IPS DF 6.9 (cell line): ENCODE measurements at regions not wholly inside any gene's neighbourhood (a gene's known extent, or its start where the extent isn't known, plus 50 kb on each side); places are given as distances from the start of the nearest gene placed in this dataset.

Experiments
- DNase-seq: peaks from one replicate; pipeline ENCODE4 v3.0.0-alpha.2; 2013; ENCODE audit warnings: low read depth, low spot score
- H3K27ac ChIP-seq: one replicate; pipeline ENCODE4 v1.5.1; 2013; ENCODE audit warnings: low read length, control low read depth
- H3K27me3 ChIP-seq: 2 replicates; pipeline ENCODE4 v1.6.1; 2013; ENCODE audit warnings: mild to moderate bottlenecking, low read length; ENCODE audit not compliant: control insufficient read depth, insufficient read depth
- H3K36me3 ChIP-seq: 2 replicates; pipeline ENCODE4 v1.6.1; 2013; ENCODE audit warnings: low read length; ENCODE audit not compliant: control insufficient read depth, insufficient read depth
- H3K4me1 ChIP-seq: 2 replicates; pipeline ENCODE4 v1.6.1; 2013; ENCODE audit warnings: low read length; ENCODE audit not compliant: control insufficient read depth, insufficient read depth
- H3K4me3 ChIP-seq: 2 replicates; pipeline ENCODE4 v1.5.1; 2013; ENCODE audit warnings: mild to moderate bottlenecking, low read length
- H3K9me3 ChIP-seq: 2 replicates; pipeline ENCODE4 v1.6.1; 2013; ENCODE audit warnings: low read length, inconsistent platforms; ENCODE audit not compliant: control insufficient read depth, insufficient read depth
- WGBS: extraction: QIAGEN DNeasy Blood & Tissue Kit; methylation state at CpG from one replicate; pipeline ENCODE4 v1.1.7; 2013; ENCODE audit warnings: mixed read lengths, missing lambda C conversion rate; ENCODE audit not compliant: insufficient read length, insufficient coverage; 5-methylcytosine and 5-hydroxymethylcytosine counted together

- Histone ChIP-seq H3K9me3 (no peaks in the 10 kb centered on the region), H3K36me3 (no peaks in the 10 kb centered on the region), H3K4me3 (no peak overlapping the region), H3K4me1 (no peaks in the 10 kb centered on the region), H3K27ac (no peak overlapping the region), H3K27me3 (no peaks in the 10 kb centered on the region)
- no peak for DNase-seq
- WGBS: no CpG with 5 or more reads among the region's 3 CpGs
Measured at GRCh38 chr15:92268900-92269299, 124.8 kb upstream of the ST8SIA2 start.

DNA sequence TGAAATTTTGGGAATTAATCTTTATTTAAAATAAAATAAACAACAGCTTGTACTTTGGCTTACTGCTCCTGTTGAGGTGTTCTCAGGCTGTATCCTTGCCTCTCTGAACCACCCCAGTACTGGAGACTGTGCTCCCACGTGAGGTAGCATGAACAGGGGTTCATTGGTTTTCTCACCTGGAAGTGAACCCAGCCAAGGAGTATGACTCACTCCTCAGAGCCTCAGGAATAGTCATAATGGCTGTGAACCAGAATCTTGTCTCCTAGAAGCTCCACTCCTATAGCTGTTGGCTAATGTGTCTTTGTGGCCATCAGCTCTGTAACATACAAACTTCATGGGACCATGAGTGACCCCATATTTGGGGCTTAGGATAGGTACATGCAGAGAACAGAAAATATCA is 122.5 kb upstream of the ST8SIA2 start:
- Histone ChIP-seq H3K27ac (no peak overlapping the region), H3K4me1 (no peaks in the 10 kb centered on the region), H3K27me3 (no peaks in the 10 kb centered on the region), H3K36me3 (no peaks in the 10 kb centered on the region), H3K4me3 (no peak overlapping the region), H3K9me3 (no peaks in the 10 kb centered on the region)
- DNase-seq: no peak
- no CpG with 5 or more reads among the region's 1 CpG for WGBS

- Histone ChIP-seq H3K4me3 (no peak overlapping the region), H3K27ac (no peak overlapping the region), H3K4me1 (no peaks in the 10 kb centered on the region), H3K9me3 (no peaks in the 10 kb centered on the region), H3K27me3 (no peaks in the 10 kb centered on the region), H3K36me3 (no peaks in the 10 kb centered on the region)
- DNase-seq: no peak
- no CpG with 5 or more reads among the region's 1 CpG for WGBS
Measured at GRCh38 chr15:92272106-92272505, 121.6 kb upstream of the ST8SIA2 start.

GRCh38 chr15:92273286-92273685 is 120.4 kb upstream of the ST8SIA2 start:
- WGBS: no CpG with 5 or more reads among the region's 3 CpGs
- no peaks in the 10 kb centered on the region for H3K36me3 ChIP-seq
- H3K4me1 ChIP-seq: no peaks in the 10 kb centered on the region
- H3K9me3 ChIP-seq: no peaks in the 10 kb centered on the region
- H3K4me3 ChIP-seq: no peak overlapping the region
- DNase-seq: no peak
- no peak overlapping the region for H3K27ac ChIP-seq
- no peaks in the 10 kb centered on the region for H3K27me3 ChIP-seq

DNA sequence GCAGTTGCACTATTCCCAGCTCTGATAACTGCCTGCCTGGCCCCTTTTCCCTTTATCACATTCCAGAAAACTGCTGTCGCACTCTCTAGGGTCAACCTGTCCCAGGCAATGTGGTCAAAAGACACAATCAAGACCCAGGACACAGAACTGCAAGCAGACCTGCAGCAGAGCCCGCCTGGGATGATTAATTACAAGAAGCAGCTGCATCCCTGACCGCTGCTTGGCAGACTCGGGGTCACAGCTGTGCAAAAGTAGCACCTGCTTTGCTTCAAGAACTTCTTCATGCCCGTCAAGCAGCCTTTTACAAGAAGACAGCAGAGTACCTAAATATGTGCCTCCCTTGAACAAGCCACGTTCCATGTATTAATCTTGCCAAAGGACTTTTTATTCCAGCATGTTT is 120.0 kb upstream of the ST8SIA2 start:
- no CpG with 5 or more reads among the region's 6 CpGs for WGBS
- Histone ChIP-seq H3K27me3 (no peaks in the 10 kb centered on the region), H3K4me1 (no peaks in the 10 kb centered on the region), H3K36me3 (no peaks in the 10 kb centered on the region), H3K27ac (no peak overlapping the region), H3K4me3 (no peak overlapping the region), H3K9me3 (no peaks in the 10 kb centered on the region)
- DNase-seq: no peak

DNA sequence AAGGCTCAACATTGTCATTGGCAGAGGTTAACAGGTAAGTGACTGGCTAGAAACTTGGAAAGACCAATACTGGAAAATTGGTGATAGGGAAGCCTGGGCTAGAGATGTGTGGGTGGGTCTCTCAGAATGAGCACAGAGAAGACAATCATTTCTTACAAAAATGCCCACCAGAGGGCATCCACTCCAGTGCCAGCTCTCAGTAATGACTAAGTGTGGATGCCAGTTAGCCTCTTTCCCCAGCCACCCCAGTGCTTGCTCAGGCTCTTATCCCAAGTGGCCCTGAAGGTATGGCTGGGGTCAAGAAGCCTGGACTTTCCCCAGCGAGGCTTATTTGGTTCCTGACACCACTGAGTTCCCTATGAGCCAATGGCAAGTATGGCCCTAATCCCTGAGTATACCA is 115.9 kb upstream of the ST8SIA2 start:
- Histone ChIP-seq H3K9me3 (no peaks in the 10 kb centered on the region), H3K27ac (no peak overlapping the region), H3K27me3 (no peaks in the 10 kb centered on the region), H3K36me3 (no peaks in the 10 kb centered on the region), H3K4me1 (no peaks in the 10 kb centered on the region), H3K4me3 (no peak overlapping the region)
- no CpG with 5 or more reads among the region's 1 CpG for WGBS
- peak; percentile 13 for DNase-seq

- Histone ChIP-seq H3K36me3 (no peaks in the 10 kb centered on the region), H3K9me3 (no peaks in the 10 kb centered on the region), H3K27me3 (no peaks in the 10 kb centered on the region), H3K27ac (no peak overlapping the region), H3K4me1 (no peaks in the 10 kb centered on the region), H3K4me3 (no peak overlapping the region)
- no CpG with 5 or more reads among the region's 2 CpGs for WGBS
- no peak for DNase-seq
Measured at GRCh38 chr15:92283813-92284212, 109.9 kb upstream of the ST8SIA2 start.

DNA sequence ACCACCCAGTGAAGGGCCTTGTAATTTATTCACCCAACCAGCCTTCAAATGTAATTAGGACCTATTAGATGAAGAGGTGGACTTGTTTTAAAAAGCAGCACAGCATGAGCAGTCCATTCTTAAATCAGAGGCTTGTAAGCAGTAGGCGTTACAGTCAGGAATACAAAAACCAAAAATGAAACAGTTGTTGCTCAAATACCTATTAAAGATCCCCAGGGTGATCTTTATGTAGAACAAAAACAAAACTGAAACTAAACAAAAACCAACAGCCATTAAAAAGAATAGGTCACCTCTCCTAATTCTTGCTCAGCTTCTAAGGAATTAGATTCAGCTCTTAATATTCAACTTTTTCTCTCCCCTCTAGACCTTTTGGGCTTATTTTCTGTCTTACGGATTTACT is 104.9 kb upstream of the ST8SIA2 start:
- Histone ChIP-seq H3K27me3 (no peaks in the 10 kb centered on the region), H3K4me3 (no peak overlapping the region), H3K27ac (no peak overlapping the region), H3K4me1 (no peaks in the 10 kb centered on the region; the same call in 1 of the 2 replicates), H3K36me3 (no peaks in the 10 kb centered on the region), H3K9me3 (no peaks in the 10 kb centered on the region)
- DNase-seq: no peak
- WGBS: no CpG with 5 or more reads among the region's 2 CpGs

- Histone ChIP-seq H3K27me3 (no peaks in the 10 kb centered on the region), H3K4me1 (no peaks in the 10 kb centered on the region; the same call in 1 of the 2 replicates), H3K36me3 (no peaks in the 10 kb centered on the region), H3K4me3 (no peak overlapping the region), H3K9me3 (no peaks in the 10 kb centered on the region), H3K27ac (no peak overlapping the region)
- no CpG with 5 or more reads among the region's 4 CpGs for WGBS
- DNase-seq: no peak
Measured at GRCh38 chr15:92289733-92290132, 103.9 kb upstream of the ST8SIA2 start.

GRCh38 chr15:92290359-92290992 is 103.2 kb upstream of the ST8SIA2 start:
- Histone ChIP-seq H3K9me3 (no peaks in the 10 kb centered on the region), H3K4me1 (no peaks in the 10 kb centered on the region; the same call in 1 of the 2 replicates), H3K36me3 (no peaks in the 10 kb centered on the region), H3K4me3 (no peak overlapping the region), H3K27me3 (no peaks in the 10 kb centered on the region), H3K27ac (no peak overlapping the region)
- DNase-seq: no peak
- no CpG with 5 or more reads among the region's 5 CpGs for WGBS

DNA sequence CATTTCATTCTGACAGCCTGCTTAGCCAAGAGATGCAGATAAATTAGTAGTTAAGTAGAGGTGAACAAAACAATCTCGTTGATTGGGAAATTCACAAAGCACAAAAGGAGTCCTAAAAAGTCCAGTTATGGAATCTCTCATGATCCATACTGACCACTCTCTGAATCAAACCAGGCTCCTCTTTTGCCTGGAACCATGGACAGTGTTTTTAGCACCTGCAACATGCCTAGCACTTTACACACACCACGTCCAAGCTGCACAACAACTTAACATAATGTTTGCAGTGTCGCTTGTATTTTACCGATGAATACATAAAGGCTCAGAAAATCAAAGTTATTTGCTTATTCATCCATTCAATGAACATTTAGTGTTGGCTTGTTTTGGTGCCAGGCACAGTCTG is 101.8 kb upstream of the ST8SIA2 start:
- Histone ChIP-seq H3K9me3 (no peaks in the 10 kb centered on the region), H3K27ac (no peak overlapping the region), H3K27me3 (no peaks in the 10 kb centered on the region), H3K4me1 (no peaks in the 10 kb centered on the region; the same call in 1 of the 2 replicates), H3K4me3 (no peak overlapping the region), H3K36me3 (no peaks in the 10 kb centered on the region)
- DNase-seq: no peak
- WGBS: no CpG with 5 or more reads among the region's 4 CpGs
